GM12878 (cell line): ENCODE measurements at regions not wholly inside any gene's neighbourhood (a gene's known extent, or its start where the extent isn't known, plus 50 kb on each side); places are given as distances from the start of the nearest gene placed in this dataset.

Source experiments
- ATAC-seq: fragments of 200-7000 bp; cut with Tn5 transposase; 3 replicates; pipeline ENCODE4 v1.9.1; 2020; ENCODE audit warnings: mild to moderate bottlenecking, moderate library complexity
- BruUV-seq: library from RNA; stranded (reverse); fragments of 400-500 nt; replicated peaks from 2 replicates; lab custom pipeline; 2021; lab: Mats Ljungman, UMichigan
- CTCF ChIA-PET: fragments of 300-600 bp; sonication (Branson Sonifier 250); formaldehyde crosslinking; extraction: SDS; loops from one replicate; lab custom pipeline; 2021; ENCODE audit warnings: inconsistent platforms; lab: Yijun Ruan, JAX
- POLR2A ChIA-PET: fragments of 350-600 bp; formaldehyde crosslinking; extraction: SDS; loops from one replicate; lab custom pipeline; 2021; ENCODE audit warnings: inconsistent platforms; lab: Charles Lee
- RAD21 ChIA-PET: fragments of 300-600 bp; sonication (Branson Sonifier 250); formaldehyde crosslinking; loops from one replicate; lab custom pipeline; 2023; ENCODE audit warnings: antibody characterized with exemption; ENCODE audit not compliant: unreplicated experiment; lab: Charles Lee
- SMC1A ChIA-PET: fragments of 300-600 bp; sonication (Branson Sonifier 250); formaldehyde crosslinking; loops from one replicate; lab custom pipeline; 2023; ENCODE audit not compliant: unreplicated experiment, uncharacterized antibody; lab: Charles Lee
- DNase-seq: peaks from one replicate; pipeline ENCODE4 v3.0.0-alpha.2; 2011; ENCODE audit warnings: low read depth, low spot score
- FAIRE-seq: peaks from 3 replicates; lab custom pipeline; 2011; peaks lifted over from hg19 to GRCh38; lab: Jason Lieb, UNC
- H2AFZ ChIP-seq: 2 replicates; pipeline ENCODE4 v1.6.0; 2011; ENCODE audit warnings: low read depth, low read length, control low read depth; ENCODE audit not compliant: control insufficient read depth
- H3K27ac ChIP-seq: 2 replicates; pipeline ENCODE4 v1.5.1; 2011; ENCODE audit warnings: control low read depth; ENCODE audit not compliant: control insufficient read depth, insufficient read depth
- H3K27me3 ChIP-seq, 2 experiments: replicated peaks in 1 of 2; 2 replicates each; pipeline versions ENCODE4 v1.6.0 to v1.6.1; 2011; ENCODE audit warnings: low read length in 1 of 2; ENCODE audit not compliant: control insufficient read depth in 2 of 2, insufficient read depth in 2 of 2
- H3K36me3 ChIP-seq, 2 experiments: 2 replicates each; pipeline ENCODE4 v1.5.1; 2011; ENCODE audit warnings: low read length in 1 of 2; ENCODE audit not compliant: control insufficient read depth in 2 of 2, insufficient read depth in 2 of 2
- H3K4me1 ChIP-seq: 2 replicates; pipeline ENCODE4 v1.6.1; 2011; ENCODE audit warnings: mild to moderate bottlenecking, low read length, moderate library complexity, mixed read lengths; ENCODE audit not compliant: control insufficient read depth, insufficient read depth
- H3K4me2 ChIP-seq: 2 replicates; pipeline ENCODE4 v1.6.0; 2011; ENCODE audit warnings: control low read depth; ENCODE audit not compliant: control insufficient read depth, insufficient read depth
- H3K4me3 ChIP-seq: fragments of 200-600 bp; sonication (generic); 2 replicates; pipeline ENCODE4 v1.5.1; 2016
- H3K79me2 ChIP-seq: 2 replicates; pipeline ENCODE4 v1.6.0; 2011; ENCODE audit warnings: low read length; ENCODE audit not compliant: control insufficient read depth, insufficient read depth
- H3K9ac ChIP-seq: 2 replicates; pipeline ENCODE4 v1.8.0; 2011; ENCODE audit warnings: low read length, control low read depth, mixed read lengths; ENCODE audit not compliant: control insufficient read depth, insufficient read depth
- H3K9me3 ChIP-seq: replicated peaks from 3 replicates; pipeline ENCODE4 v1.5.1; 2011; ENCODE audit warnings: mild to moderate bottlenecking, low read length; ENCODE audit not compliant: control insufficient read depth, insufficient read depth
- H4K20me1 ChIP-seq: 2 replicates; pipeline ENCODE4 v1.6.0; 2011; ENCODE audit not compliant: control insufficient read depth, insufficient read depth
- BCL11A ChIP-seq: IDR thresholded peaks from 2 replicates; pipeline ENCODE4 v1.6.1; 2011; ENCODE audit warnings: low read depth, low read length
- FOXK2 ChIP-seq: fragments of 450-650 bp; IDR thresholded peaks from 2 replicates; pipeline ENCODE4 v1.6.1; 2017; ENCODE audit warnings: mild to moderate bottlenecking, moderate library complexity
- FOXM1 ChIP-seq: IDR thresholded peaks from 2 replicates; pipeline ENCODE4 v1.6.1; 2012; ENCODE audit warnings: low read depth, mild to moderate bottlenecking, inconsistent platforms, low read length, moderate library complexity
- HDAC6 ChIP-seq: fragments of 200-600 bp; sonication (generic); IDR thresholded peaks from one replicate; pipeline ENCODE4 v1.8.0; 2017; ENCODE audit warnings: antibody characterized with exemption; ENCODE audit not compliant: unreplicated experiment
- IKZF1 ChIP-seq: fragments of 450-650 bp; conservative IDR thresholded peaks from 2 replicates; pipeline ENCODE4 v1.6.1; 2017; ENCODE audit warnings: antibody characterized with exemption, mild to moderate bottlenecking
- LARP7 ChIP-seq: fragments of 450-650 bp; IDR thresholded peaks from 2 replicates; pipeline ENCODE4 v1.6.1; 2017; ENCODE audit warnings: mild to moderate bottlenecking
- MEF2A ChIP-seq: IDR thresholded peaks from 2 replicates; pipeline ENCODE4 v1.6.1; 2011; ENCODE audit warnings: low read depth, mild to moderate bottlenecking, low read length, moderate library complexity; ENCODE audit not compliant: insufficient read depth
- ZNF384 ChIP-seq: IDR thresholded peaks from 2 replicates; pipeline ENCODE4 v1.6.1; 2012; ENCODE audit warnings: low read depth, mild to moderate bottlenecking, low read length, improper control_type of control experiment, borderline replicate concordance
- WGBS: methylation state at CpG from one replicate; pipeline ENCODE4 v1.1.6; 2016; ENCODE audit warnings: low lambda C conversion rate; ENCODE audit not compliant: insufficient replicate concordance, insufficient coverage; ENCODE audit errors: missing lambda C conversion rate; 5-methylcytosine and 5-hydroxymethylcytosine counted together
- in situ Hi-C: fragments of 300-500 bp; cut with MboI; formaldehyde crosslinking; loops from 9 replicates; pipeline ENCODE4 v1.14.3; 2018; ENCODE audit warnings: mixed read lengths
- intact Hi-C: fragments of 100-400 bp; cut with micrococcal nuclease; formaldehyde crosslinking; loops from one replicate; pipeline ENCODE4 v1.14.2; 2022; ENCODE audit not compliant: unreplicated experiment
- TF ChIP-seq, protein P1 (sequence below): IDR thresholded peaks from 2 replicates; pipeline ENCODE4 v1.6.1; 2011; ENCODE audit warnings: borderline replicate concordance, low read depth, mild to moderate bottlenecking, moderate library complexity, low read length; ENCODE audit not compliant: insufficient read depth, poor library complexity, severe bottlenecking
- TF ChIP-seq, protein P2 (sequence below): fragments of 150-350 bp; IDR thresholded peaks from 2 replicates; pipeline ENCODE4 v1.6.1; 2016; ENCODE audit warnings: low read depth, low read length
- TF ChIP-seq, protein P3 (sequence below): fragments of 450-650 bp; conservative IDR thresholded peaks from 2 replicates; pipeline ENCODE4 v1.6.1; 2017; ENCODE audit warnings: mild to moderate bottlenecking, moderate library complexity

DNA sequence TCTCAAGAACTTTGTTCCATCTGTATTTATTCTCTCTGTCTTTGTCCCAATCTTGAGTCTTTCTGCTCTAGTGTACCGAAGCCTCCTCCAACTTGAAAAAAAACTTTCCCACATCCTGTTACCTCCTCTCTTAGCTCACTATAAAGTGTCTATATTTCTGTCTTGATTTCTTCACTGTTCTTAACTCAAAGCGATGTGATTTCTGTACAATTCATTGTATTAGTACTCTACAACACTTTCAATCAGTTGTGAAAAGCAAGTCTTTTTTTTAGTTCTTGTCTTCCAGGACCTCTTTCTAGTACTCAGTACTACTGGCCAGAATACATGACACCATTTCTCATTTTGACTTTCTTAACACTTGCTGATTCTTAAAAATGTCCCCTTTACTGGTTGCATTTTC, 353.5 kb upstream of the SATB1 start:
- no peak overlapping the region for H3K9ac ChIP-seq
- H2AFZ ChIP-seq, result no peak overlapping the region
- no peaks in the 10 kb centered on the region for H3K36me3 ChIP-seq
- DNase-seq (no peak), FAIRE-seq (no peak), ATAC-seq (no peak)
- SMC1A ChIA-PET, result interaction anchor here (1.0 kb wide), 1 partner anchor 8 kb away, joined by 3 read pairs; no protein-coding TSS in a partner anchor
- intact Hi-C loops (no loop called here), in situ Hi-C loops (no loop called here)
- TF ChIP-seq, protein P1, sequence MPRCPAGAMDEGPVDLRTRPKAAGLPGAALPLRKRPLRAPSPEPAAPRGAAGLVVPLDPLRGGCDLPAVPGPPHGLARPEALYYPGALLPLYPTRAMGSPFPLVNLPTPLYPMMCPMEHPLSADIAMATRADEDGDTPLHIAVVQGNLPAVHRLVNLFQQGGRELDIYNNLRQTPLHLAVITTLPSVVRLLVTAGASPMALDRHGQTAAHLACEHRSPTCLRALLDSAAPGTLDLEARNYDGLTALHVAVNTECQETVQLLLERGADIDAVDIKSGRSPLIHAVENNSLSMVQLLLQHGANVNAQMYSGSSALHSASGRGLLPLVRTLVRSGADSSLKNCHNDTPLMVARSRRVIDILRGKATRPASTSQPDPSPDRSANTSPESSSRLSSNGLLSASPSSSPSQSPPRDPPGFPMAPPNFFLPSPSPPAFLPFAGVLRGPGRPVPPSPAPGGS, result no peak
- RAD21 ChIA-PET, result no interaction called here
- CTCF ChIA-PET, result no interaction called here
- H3K4me1 ChIP-seq, result no peaks in the 10 kb centered on the region
- H3K79me2 ChIP-seq, result no peaks in the 10 kb centered on the region
- H3K27me3 ChIP-seq, result no peaks in the 10 kb centered on the region
- 14% methylated on average over 2 of the region's 2 CpGs for WGBS
- H3K27ac ChIP-seq, result no peak overlapping the region
- no peaks in the 10 kb centered on the region for H4K20me1 ChIP-seq
- BruUV-seq, result no TSS peak
- no peak overlapping the region for H3K4me2 ChIP-seq
- POLR2A ChIA-PET, result no interaction called here
- no peaks in the 10 kb centered on the region for H3K9me3 ChIP-seq
- H3K4me3 ChIP-seq, result no peak overlapping the region

DNA sequence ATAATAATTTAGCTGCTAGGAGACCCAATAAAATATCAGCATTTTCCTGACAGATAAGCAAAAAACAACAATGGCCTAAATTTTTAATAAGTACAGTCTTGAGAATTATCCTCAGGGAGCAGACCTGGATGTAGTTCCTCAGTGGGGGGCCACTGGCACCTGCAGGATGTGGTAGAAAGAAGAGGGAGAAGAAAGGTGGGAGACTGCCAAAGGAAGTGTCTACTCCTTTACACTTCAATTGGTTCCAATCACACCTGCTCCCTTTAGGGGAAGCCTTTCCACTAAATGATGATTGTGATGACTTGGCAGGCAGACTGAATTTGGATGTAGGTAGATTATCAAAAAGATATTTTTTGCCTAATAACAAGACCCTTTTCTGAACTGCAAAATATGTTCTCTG, 353.0 kb upstream of the SATB1 start:
- ChIA-PET RAD21 (no interaction called here), CTCF (no interaction called here)
- FAIRE-seq, result no peak
- TF ChIP-seq IKZF1 (no peak), FOXK2 (no peak), FOXM1 (no peak), ZNF384 (no peak), MEF2A (no peak), HDAC6 (no peak), BCL11A (no peak), LARP7 (no peak)
- TF ChIP-seq, protein P2, sequence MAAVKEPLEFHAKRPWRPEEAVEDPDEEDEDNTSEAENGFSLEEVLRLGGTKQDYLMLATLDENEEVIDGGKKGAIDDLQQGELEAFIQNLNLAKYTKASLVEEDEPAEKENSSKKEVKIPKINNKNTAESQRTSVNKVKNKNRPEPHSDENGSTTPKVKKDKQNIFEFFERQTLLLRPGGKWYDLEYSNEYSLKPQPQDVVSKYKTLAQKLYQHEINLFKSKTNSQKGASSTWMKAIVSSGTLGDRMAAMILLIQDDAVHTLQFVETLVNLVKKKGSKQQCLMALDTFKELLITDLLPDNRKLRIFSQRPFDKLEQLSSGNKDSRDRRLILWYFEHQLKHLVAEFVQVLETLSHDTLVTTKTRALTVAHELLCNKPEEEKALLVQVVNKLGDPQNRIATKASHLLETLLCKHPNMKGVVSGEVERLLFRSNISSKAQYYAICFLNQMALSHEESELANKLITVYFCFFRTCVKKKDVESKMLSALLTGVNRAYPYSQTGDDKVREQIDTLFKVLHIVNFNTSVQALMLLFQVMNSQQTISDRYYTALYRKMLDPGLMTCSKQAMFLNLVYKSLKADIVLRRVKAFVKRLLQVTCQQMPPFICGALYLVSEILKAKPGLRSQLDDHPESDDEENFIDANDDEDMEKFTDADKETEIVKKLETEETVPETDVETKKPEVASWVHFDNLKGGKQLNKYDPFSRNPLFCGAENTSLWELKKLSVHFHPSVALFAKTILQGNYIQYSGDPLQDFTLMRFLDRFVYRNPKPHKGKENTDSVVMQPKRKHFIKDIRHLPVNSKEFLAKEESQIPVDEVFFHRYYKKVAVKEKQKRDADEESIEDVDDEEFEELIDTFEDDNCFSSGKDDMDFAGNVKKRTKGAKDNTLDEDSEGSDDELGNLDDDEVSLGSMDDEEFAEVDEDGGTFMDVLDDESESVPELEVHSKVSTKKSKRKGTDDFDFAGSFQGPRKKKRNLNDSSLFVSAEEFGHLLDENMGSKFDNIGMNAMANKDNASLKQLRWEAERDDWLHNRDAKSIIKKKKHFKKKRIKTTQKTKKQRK, result no peak
- TF ChIP-seq, protein P3, sequence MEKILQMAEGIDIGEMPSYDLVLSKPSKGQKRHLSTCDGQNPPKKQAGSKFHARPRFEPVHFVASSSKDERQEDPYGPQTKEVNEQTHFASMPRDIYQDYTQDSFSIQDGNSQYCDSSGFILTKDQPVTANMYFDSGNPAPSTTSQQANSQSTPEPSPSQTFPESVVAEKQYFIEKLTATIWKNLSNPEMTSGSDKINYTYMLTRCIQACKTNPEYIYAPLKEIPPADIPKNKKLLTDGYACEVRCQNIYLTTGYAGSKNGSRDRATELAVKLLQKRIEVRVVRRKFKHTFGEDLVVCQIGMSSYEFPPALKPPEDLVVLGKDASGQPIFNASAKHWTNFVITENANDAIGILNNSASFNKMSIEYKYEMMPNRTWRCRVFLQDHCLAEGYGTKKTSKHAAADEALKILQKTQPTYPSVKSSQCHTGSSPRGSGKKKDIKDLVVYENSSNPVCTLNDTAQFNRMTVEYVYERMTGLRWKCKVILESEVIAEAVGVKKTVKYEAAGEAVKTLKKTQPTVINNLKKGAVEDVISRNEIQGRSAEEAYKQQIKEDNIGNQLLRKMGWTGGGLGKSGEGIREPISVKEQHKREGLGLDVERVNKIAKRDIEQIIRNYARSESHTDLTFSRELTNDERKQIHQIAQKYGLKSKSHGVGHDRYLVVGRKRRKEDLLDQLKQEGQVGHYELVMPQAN, result no peak

More for the DNA sequence above, 353.0 kb upstream of the SATB1 start:
- no TSS peak for BruUV-seq
- no peak overlapping the region for H3K9ac ChIP-seq
- no peaks in the 10 kb centered on the region for H3K79me2 ChIP-seq
- no peaks in the 10 kb centered on the region for H4K20me1 ChIP-seq
- ATAC-seq, result no peak
- intact Hi-C loops, result no loop called here
- no peak overlapping the region for H3K4me3 ChIP-seq
- in situ Hi-C loops, result no loop called here
- no peak overlapping the region for H2AFZ ChIP-seq
- H3K9me3 ChIP-seq, result no peaks in the 10 kb centered on the region
- POLR2A ChIA-PET, result no interaction called here
- H3K27ac ChIP-seq, result no peak overlapping the region
- no peaks in the 10 kb centered on the region for H3K27me3 ChIP-seq
- H3K4me1 ChIP-seq, result no peaks in the 10 kb centered on the region
- no peak for DNase-seq
- H3K4me2 ChIP-seq, result no peak overlapping the region
- SMC1A ChIA-PET, result interaction anchor here (1.0 kb wide), 1 partner anchor 9 kb away, joined by 3 read pairs; no protein-coding TSS in a partner anchor
- no peaks in the 10 kb centered on the region for H3K36me3 ChIP-seq
